ENCODE measurements at regions not wholly inside any gene's neighbourhood (a gene's known extent, or its start where the extent isn't known, plus 50 kb on each side); places are given as distances from the start of the nearest gene placed in this dataset.
A peak's percentile ranks its signal among the peaks of the same experiment; 100 is the strongest.
"Not testable (repeated sequence)": the region's sequence is repeated elsewhere in the genome, so short reads cannot be mapped to it uniquely, and the experiment has no call there.

DNA sequence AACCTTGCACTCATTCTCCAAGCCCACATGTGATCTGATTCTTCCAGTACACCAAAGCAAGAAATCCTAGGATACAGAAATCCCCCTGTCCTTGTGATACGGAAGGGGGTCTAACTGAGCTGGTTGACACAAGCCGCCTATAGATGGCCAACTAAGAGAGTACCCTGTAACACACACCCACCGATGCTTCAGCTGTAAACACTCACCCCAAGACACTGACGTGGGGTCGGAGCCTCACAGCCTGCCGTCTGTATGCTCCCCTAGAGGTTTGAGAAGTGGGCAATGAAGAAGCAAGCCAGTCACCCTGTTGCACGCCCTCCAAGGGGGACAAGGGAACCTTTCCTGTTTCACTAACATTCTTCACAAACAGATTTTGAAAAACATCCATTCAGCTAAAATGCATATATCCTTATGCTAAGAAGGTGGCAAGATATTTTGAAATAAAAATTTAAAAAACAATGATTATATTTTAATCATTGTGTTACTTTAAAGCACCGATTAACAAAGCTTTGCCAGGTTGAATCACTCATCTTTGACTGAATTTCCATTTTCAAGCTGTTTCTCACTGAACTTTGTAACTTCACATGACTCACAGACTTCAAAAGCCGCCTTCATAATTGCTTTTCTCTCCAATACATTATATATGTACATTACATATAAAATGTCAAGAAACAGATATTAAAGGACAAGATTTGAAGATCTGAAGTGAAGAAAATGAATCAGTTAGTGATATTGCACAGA is 329.3 kb downstream of the ARL4A start:
- no peaks in the 10 kb centered on the region for H3K36me3 ChIP-seq
- H3K27me3 ChIP-seq, result no peaks in the 10 kb centered on the region
- DNase-seq, result no peak
- no peak overlapping the region for H3K4me3 ChIP-seq
- H3K9me3 ChIP-seq, result no peaks in the 10 kb centered on the region

DNA sequence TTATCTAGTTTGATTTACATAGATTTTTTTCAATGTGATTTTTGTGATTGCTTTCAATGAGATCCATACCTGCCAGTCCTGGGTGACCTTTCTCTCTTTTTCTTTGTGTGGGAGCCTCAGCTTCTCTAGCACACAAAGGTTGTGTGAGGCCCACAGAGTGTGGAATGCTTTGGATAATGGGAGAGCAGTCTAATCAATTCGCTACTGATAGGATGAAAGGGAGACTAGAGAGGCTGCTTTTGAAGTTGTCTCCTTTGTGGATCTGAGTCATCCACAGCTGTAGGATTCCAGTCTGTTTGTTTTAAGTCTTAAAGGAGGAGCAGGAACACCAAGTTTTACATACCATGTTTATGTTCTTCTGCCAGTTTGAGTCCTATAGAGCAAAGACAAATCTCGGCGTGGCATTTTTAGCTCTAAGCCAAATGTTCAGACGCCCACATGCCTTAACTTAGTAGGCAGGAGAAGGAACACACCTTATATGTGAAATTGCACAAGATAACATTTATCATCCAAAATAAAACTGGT is 330.0 kb downstream of the ARL4A start:
- H3K9me3 ChIP-seq, result no peaks in the 10 kb centered on the region
- DNase-seq, result peak; percentile 37
- H3K36me3 ChIP-seq, result no peaks in the 10 kb centered on the region
- H3K27me3 ChIP-seq, result no peaks in the 10 kb centered on the region
- 0 out of 2 replicates have a peak overlapping the region, but pooled peaks have one; percentile 1 for H3K4me3 ChIP-seq

DNA sequence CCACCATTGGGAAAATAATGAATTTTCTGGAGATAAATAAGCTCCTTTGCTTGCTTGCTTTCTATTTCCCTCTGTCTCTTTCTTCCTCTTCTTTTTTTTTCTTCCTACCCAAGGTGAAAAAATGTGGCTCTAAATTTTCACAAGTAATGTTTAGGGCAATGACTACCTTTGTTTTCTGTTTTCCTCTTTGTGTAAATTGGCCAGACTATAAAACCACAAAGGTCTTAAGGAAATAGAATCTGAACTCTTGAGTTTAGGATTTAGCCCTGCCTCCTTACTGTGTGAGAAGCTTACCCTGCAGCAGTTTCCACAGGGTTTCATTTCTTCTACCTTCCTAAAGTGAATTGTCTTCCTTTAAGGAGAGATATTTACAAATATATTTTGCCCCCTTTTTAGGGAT is 330.4 kb downstream of the ARL4A start:
- no peaks in the 10 kb centered on the region for H3K27me3 ChIP-seq
- no peaks in the 10 kb centered on the region for H3K36me3 ChIP-seq
- no peaks in the 10 kb centered on the region for H3K9me3 ChIP-seq
- H3K4me3 ChIP-seq, result 0 out of 2 replicates have a peak overlapping the region, but pooled peaks have one; percentile 1
- DNase-seq, result no peak

DNA sequence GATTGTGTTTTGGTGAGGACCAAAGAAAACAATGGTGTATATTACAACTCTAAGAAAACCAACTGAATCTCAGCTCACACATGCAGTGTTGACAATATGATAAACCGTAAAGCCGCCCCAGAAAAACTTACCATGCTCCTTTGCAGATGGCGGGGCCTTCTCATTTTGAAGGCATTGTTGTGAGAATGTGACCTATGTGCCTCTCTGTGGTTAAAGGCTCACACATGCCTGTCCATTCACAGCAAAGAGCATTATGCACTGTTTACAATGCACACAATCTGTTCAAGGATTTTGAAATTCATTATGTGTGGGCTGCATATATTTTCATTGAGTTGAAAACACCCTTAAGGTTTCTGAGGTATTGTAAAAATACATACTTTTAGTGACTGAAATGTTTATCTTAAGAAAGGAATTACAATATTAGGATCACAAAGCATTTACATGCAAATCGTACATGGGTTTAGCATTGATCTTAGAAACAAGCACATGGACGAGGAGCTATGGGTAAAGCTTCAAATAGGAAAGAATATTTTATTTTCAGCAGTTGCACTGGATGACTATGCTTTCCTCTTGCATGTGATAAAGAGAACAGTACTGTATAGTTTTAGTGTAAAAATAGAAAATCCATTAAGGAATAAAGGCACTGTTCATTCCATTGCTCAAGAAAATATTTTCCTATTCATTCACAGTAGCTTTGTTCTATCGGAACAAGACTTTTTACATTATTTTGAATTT is 334.3 kb downstream of the ARL4A start:
- H3K36me3 ChIP-seq, result no peaks in the 10 kb centered on the region
- no peak overlapping the region for H3K4me3 ChIP-seq
- 0 out of 2 replicates have a peak, but pooled peaks cover 2% of the 10 kb centered on the region for H3K9me3 ChIP-seq
- no peak for DNase-seq
- H3K27me3 ChIP-seq, result no peaks in the 10 kb centered on the region

DNA sequence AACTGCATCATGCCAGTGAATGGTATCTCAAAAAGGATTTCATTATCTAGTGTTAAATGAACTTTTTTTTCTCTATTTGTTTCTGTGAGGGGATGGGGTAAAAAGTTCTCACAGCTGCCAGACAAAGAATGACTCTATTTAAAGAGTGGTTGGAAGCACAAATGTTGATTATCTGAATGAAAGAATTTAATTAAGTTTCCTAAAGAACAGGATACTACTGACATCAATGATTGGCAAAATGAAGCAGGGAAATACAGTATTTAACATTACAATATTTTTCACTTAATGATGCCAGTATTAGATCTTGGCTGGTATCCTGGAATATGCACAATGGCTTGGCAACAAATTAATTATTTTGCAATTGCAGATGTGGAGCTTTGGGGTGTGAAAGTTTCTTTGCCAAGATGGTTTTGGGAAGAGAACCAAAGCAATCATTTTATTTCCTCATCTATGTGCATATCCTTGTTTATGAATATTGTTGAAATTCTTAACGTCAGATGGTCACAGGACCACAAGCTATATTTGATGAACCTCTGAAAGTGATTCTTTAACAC is 336.8 kb downstream of the ARL4A start:
- Histone ChIP-seq H3K27me3 (no peaks in the 10 kb centered on the region), H3K36me3 (no peaks in the 10 kb centered on the region), H3K4me3 (no peak overlapping the region), H3K9me3 (0 out of 2 replicates have a peak, but pooled peaks cover 2% of the 10 kb centered on the region)
- no peak for DNase-seq

DNA sequence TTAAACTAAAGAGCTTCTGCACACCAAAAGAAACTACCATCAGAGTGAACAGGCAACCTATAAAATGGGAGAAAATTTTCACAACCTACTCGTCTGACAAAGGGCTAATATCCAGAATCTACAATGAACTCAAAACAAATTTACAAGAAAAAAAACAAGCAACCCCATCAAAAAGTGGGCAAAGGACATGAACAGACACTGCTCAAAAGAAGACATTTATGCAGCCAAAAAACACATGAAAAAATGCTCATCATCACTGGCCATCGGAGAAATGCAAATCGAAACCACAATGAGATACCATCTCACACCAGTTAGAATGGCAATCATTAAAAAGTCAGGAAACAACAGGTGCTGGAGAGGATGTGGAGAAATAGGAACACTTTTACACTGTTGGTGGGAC is 337.6 kb downstream of the ARL4A start:
- H3K4me3 ChIP-seq, H3K27me3 ChIP-seq, DNase-seq, H3K36me3 ChIP-seq, H3K9me3 ChIP-seq: not testable (repeated sequence)

DNA sequence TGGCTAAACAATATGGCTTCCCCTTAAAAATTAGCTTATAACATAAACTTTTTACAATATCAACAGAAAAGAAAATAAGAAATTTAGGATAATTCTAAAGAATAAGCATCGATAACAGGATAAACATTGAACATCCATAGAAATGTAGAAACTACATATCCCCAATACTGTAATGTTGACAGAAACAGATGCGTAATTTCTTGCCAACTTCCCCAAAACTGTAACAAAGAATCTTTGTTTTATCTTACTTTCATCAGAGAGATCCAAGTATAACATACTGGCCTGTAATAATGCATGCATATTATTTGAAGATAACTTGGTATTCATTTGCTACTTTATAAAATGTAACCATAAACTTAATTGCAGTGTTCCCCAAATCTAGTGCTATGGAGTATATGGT is 339.9 kb downstream of the ARL4A start:
- 0 out of 2 replicates have a peak, but pooled peaks cover 2% of the 10 kb centered on the region for H3K9me3 ChIP-seq
- H3K36me3 ChIP-seq, result no peaks in the 10 kb centered on the region
- no peak for DNase-seq
- H3K27me3 ChIP-seq, result no peaks in the 10 kb centered on the region
- H3K4me3 ChIP-seq, result no peak overlapping the region

DNA sequence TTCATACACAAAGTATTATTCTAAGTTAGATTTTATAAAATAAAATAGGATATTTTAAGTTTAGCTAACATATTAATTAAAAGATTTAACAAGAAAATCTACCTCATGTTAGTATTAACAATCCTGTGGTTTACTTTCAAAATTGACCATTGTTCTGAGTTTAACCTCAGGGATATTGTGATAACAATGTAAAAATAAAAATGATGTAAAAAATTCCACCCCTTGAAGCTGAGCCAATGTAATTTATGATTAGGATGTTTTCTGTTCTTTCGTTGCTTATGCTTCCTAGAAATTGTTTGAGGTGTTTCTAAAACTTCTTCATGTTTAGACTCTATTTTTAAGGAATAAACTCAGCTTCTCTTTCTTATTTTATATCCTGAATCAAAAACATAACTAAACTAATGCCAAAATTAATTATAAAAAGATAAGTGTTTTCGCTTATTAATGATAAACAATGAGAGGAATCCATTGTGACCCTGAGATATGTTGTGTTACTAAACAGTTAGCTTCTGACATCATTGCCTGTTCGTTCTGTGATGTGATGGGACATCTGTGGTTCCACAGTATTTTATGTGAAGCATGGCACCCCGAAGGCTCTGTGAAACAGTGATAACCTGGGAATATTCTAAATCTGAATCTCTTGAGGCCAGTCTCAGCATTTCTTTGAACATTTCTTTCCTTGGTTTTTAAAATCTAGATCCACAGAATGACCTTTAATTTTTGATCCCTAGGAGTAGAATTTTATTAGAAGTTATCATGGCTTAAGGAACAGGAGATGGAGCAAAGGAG is 340.8 kb downstream of the ARL4A start:
- no peaks in the 10 kb centered on the region for H3K27me3 ChIP-seq
- DNase-seq, result no peak

DNA sequence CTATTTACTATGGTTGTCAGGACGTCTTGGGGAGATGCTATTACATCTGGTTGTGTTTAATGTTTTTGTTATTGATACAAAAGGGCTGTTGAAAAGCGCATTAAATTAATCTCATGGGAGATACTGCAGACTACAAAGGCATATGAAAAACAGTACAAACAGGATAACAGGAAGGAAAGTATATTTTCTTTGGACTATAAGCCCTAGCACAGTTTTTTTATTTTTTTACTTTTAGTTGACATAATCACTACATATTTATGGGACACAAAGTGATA is 341.3 kb downstream of the ARL4A start:
- no peak overlapping the region for H3K4me3 ChIP-seq
- H3K36me3 ChIP-seq, result no peaks in the 10 kb centered on the region
- H3K9me3 ChIP-seq, result 0 out of 2 replicates have a peak, but pooled peaks cover 2% of the 10 kb centered on the region
- DNase-seq, result no peak
- H3K27me3 ChIP-seq, result no peaks in the 10 kb centered on the region

More for the DNA sequence above, 340.8 kb downstream of the ARL4A start:
- Histone ChIP-seq H3K9me3 (0 out of 2 replicates have a peak, but pooled peaks cover 2% of the 10 kb centered on the region), H3K36me3 (no peaks in the 10 kb centered on the region), H3K4me3 (no peak overlapping the region)

DNA sequence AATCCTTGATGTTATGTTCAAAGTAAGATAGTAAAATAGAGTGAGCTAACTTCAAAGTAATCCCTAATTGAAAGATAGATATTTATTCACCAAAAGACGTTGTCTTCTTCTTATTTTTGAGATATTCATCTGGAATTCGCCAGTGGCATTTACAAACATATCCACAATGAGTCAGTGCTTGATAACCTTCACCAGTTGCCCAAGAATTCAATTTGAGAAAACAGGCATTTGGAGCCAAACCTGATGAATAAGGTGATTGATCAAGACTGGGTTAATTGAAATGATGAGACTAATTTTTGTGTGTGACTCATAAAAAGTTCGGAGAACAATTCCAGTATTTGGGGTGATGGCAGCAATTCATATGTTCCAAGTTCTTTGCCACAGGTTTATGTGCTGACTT is 344.0 kb downstream of the ARL4A start:
- Histone ChIP-seq H3K36me3 (no peaks in the 10 kb centered on the region), H3K9me3 (peaks cover 6% of the 10 kb centered on the region; the same call in 1 of the 2 replicates), H3K27me3 (no peaks in the 10 kb centered on the region), H3K4me3 (no peak overlapping the region)
- no peak for DNase-seq

DNA sequence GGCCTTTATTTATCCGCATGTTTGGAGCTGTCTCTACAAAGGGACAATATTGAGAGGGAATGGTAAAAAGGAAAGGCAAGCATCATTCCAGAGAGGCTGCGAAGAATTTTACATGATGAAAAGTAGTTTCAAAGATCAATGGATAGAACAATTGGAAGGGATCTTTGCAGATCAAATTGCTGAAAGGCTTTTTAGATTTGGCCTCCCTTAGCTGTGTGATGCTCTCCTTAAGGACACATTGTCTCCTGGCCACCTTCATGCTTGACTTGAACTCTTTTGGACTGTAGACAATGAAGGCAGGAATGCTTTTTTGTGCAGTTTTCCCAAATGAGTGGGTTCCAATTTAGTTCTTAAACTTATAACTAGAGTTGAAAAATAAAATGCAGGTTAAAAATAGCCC is 344.7 kb downstream of the ARL4A start:
- Histone ChIP-seq H3K9me3 (peaks cover 7% of the 10 kb centered on the region; the same call in 1 of the 2 replicates), H3K36me3 (no peaks in the 10 kb centered on the region), H3K27me3 (no peaks in the 10 kb centered on the region), H3K4me3 (no peak overlapping the region)
- no peak for DNase-seq

DNA sequence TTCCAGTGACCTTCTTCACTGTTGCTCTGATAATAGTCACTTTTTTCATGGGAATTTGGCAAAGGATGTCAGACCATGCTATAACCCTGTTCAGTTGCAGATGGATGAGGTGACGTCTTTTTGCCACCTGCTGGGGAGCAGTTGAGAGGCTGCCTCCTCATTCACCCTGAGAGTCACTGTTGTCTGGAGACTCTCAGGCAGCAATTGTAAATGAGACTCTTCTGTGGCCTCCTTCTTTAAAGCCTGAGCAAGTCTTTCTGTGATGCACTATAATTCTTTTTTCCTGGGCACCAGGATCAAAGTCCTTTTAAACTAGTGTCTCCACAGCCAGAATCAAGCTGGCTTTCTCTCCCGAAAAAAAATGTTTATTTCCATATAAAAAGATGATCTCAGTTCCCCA is 345.1 kb downstream of the ARL4A start:
- H3K4me3 ChIP-seq, result no peak overlapping the region
- no peaks in the 10 kb centered on the region for H3K36me3 ChIP-seq
- no peaks in the 10 kb centered on the region for H3K27me3 ChIP-seq
- no peak for DNase-seq
- H3K9me3 ChIP-seq, result peaks cover 9% of the 10 kb centered on the region; the same call in 1 of the 2 replicates

DNA sequence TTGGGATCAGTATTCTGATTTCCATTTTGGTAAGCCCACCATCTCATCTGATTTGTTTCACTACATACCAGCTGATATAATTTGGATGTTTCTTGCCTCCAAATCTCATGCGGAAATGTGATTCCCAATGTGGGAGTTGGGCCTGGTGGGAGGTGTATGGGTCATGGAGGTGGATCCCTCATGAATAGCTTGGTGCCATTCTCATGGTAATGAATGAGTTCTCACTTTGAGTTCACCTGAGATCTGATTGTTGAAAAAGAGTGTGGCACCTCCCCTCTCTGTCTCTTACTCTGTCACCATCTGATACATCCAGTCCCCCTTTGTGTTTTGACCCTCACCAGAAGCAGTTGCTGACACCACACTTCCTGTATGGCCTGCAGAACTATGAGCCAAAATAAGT is 347.3 kb downstream of the ARL4A start:
- no peak for DNase-seq

DNA sequence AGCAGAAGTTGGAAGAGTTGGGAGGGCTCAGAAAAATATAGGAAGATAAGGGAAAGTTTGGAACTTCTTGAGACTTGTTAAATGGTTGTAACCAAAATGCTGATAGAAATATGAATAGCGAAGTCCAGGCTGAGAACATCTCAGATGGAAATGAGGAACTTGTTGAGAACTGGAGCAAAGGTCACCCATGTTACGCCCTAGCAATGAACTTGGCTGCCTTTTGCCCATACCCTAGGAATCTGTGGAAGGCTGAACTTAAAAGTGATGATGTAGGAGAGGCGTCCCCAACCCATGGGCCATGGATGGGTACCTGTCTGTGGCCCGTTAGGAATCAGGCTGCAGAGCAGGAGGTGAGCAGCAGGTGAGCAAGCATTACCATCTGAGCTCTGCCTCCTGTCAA is 347.8 kb downstream of the ARL4A start:
- Histone ChIP-seq H3K4me3 (no peak overlapping the region), H3K36me3 (no peaks in the 10 kb centered on the region), H3K27me3 (no peaks in the 10 kb centered on the region), H3K9me3 (peaks cover 11% of the 10 kb centered on the region; the same call in 1 of the 2 replicates)
- no peak for DNase-seq

More for the DNA sequence above, 347.3 kb downstream of the ARL4A start:
- H3K27me3 ChIP-seq, result no peaks in the 10 kb centered on the region
- peaks cover 9% of the 10 kb centered on the region; the same call in 1 of the 2 replicates for H3K9me3 ChIP-seq
- H3K4me3 ChIP-seq, result no peak overlapping the region
- H3K36me3 ChIP-seq, result no peaks in the 10 kb centered on the region

DNA sequence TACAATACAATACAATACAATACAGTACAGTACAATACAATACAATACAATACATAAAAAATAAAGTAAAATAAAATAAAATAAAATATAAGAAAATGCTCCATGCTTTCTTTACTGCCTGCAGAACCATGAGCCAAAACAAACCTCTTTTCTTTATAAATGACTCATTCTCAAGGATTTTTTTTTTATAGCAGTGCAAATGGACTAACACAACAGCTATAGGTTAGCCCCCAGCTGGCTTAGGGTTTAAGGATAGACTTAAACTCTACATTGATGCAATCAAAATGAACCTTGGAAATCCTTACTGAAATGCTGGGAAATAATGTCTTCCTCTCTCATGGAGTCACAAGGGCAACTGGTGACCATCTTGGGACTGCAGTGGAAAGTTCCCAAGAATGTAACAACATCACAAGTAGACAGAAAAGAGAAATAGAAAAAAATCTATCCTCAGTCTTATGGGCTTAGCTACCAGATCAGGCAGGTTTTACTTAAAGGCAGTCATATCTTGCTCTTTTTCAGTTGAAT is 348.9 kb downstream of the ARL4A start:
- H3K27me3 ChIP-seq, result no peaks in the 10 kb centered on the region
- H3K4me3 ChIP-seq, result no peak overlapping the region
- no peak for DNase-seq
- H3K36me3 ChIP-seq, result no peaks in the 10 kb centered on the region
- H3K9me3 ChIP-seq, result peaks cover 11% of the 10 kb centered on the region; the same call in 1 of the 2 replicates

DNA sequence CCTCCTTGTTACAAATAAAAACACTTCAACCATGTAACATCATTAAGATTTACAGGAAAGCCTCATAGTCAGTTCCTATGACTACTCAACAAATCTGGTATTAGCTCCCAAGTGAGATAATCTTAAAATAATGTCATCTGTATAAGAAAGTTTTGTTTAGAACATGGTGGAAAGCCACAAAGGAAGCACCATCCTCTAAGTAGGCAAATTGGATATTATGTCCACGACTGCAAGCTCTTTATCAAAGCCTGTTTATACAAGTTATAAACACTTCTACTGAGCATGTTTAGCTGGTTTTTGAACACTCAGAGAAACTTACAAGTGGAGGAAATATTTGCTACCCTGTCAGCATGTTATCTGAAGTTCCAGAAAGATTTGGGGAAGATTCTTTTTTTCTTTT is 349.8 kb downstream of the ARL4A start:
- DNase-seq, result no peak
- Histone ChIP-seq H3K36me3 (no peaks in the 10 kb centered on the region), H3K4me3 (no peak overlapping the region), H3K9me3 (peaks cover 11% of the 10 kb centered on the region; the same call in 1 of the 2 replicates), H3K27me3 (no peaks in the 10 kb centered on the region)

Measured in MG63 (cell line).